GM12878 (cell line): ENCODE measurements at regions not wholly inside any gene's neighbourhood (a gene's known extent, or its start where the extent isn't known, plus 50 kb on each side); places are given as distances from the start of the nearest gene placed in this dataset.

Experiments used
- ATAC-seq: fragments of 200-7000 bp; cut with Tn5 transposase; 3 replicates; pipeline ENCODE4 v1.9.1; 2020; ENCODE audit warnings: mild to moderate bottlenecking, moderate library complexity
- BruUV-seq: library from RNA; stranded (reverse); fragments of 400-500 nt; replicated peaks from 2 replicates; lab custom pipeline; 2021; lab: Mats Ljungman, UMichigan
- CTCF ChIA-PET: fragments of 300-600 bp; sonication (Branson Sonifier 250); formaldehyde crosslinking; extraction: SDS; loops from one replicate; lab custom pipeline; 2021; ENCODE audit warnings: inconsistent platforms; lab: Yijun Ruan, JAX
- POLR2A ChIA-PET: fragments of 350-600 bp; formaldehyde crosslinking; extraction: SDS; loops from one replicate; lab custom pipeline; 2021; ENCODE audit warnings: inconsistent platforms; lab: Charles Lee
- RAD21 ChIA-PET: fragments of 300-600 bp; sonication (Branson Sonifier 250); formaldehyde crosslinking; loops from one replicate; lab custom pipeline; 2023; ENCODE audit warnings: antibody characterized with exemption; ENCODE audit not compliant: unreplicated experiment; lab: Charles Lee
- SMC1A ChIA-PET: fragments of 300-600 bp; sonication (Branson Sonifier 250); formaldehyde crosslinking; loops from one replicate; lab custom pipeline; 2023; ENCODE audit not compliant: unreplicated experiment, uncharacterized antibody; lab: Charles Lee
- DNase-seq: peaks from one replicate; pipeline ENCODE4 v3.0.0-alpha.2; 2011; ENCODE audit warnings: low read depth, low spot score
- FAIRE-seq: peaks from 3 replicates; lab custom pipeline; 2011; peaks lifted over from hg19 to GRCh38; lab: Jason Lieb, UNC
- H2AFZ ChIP-seq: 2 replicates; pipeline ENCODE4 v1.6.0; 2011; ENCODE audit warnings: low read depth, low read length, control low read depth; ENCODE audit not compliant: control insufficient read depth
- H3K27ac ChIP-seq: 2 replicates; pipeline ENCODE4 v1.5.1; 2011; ENCODE audit warnings: control low read depth; ENCODE audit not compliant: control insufficient read depth, insufficient read depth
- H3K27me3 ChIP-seq, 2 experiments: replicated peaks in 1 of 2; 2 replicates each; pipeline versions ENCODE4 v1.6.0 to v1.6.1; 2011; ENCODE audit warnings: low read length in 1 of 2; ENCODE audit not compliant: control insufficient read depth in 2 of 2, insufficient read depth in 2 of 2
- H3K36me3 ChIP-seq, 2 experiments: 2 replicates each; pipeline ENCODE4 v1.5.1; 2011; ENCODE audit warnings: low read length in 1 of 2; ENCODE audit not compliant: control insufficient read depth in 2 of 2, insufficient read depth in 2 of 2
- H3K4me1 ChIP-seq: 2 replicates; pipeline ENCODE4 v1.6.1; 2011; ENCODE audit warnings: mild to moderate bottlenecking, low read length, moderate library complexity, mixed read lengths; ENCODE audit not compliant: control insufficient read depth, insufficient read depth
- H3K4me2 ChIP-seq: 2 replicates; pipeline ENCODE4 v1.6.0; 2011; ENCODE audit warnings: control low read depth; ENCODE audit not compliant: control insufficient read depth, insufficient read depth
- H3K4me3 ChIP-seq: fragments of 200-600 bp; sonication (generic); 2 replicates; pipeline ENCODE4 v1.5.1; 2016
- H3K79me2 ChIP-seq: 2 replicates; pipeline ENCODE4 v1.6.0; 2011; ENCODE audit warnings: low read length; ENCODE audit not compliant: control insufficient read depth, insufficient read depth
- H3K9ac ChIP-seq: 2 replicates; pipeline ENCODE4 v1.8.0; 2011; ENCODE audit warnings: low read length, control low read depth, mixed read lengths; ENCODE audit not compliant: control insufficient read depth, insufficient read depth
- H3K9me3 ChIP-seq: replicated peaks from 3 replicates; pipeline ENCODE4 v1.5.1; 2011; ENCODE audit warnings: mild to moderate bottlenecking, low read length; ENCODE audit not compliant: control insufficient read depth, insufficient read depth
- H4K20me1 ChIP-seq: 2 replicates; pipeline ENCODE4 v1.6.0; 2011; ENCODE audit not compliant: control insufficient read depth, insufficient read depth
- BCL11A ChIP-seq: IDR thresholded peaks from 2 replicates; pipeline ENCODE4 v1.6.1; 2011; ENCODE audit warnings: low read depth, low read length
- CREB1 ChIP-seq: IDR thresholded peaks from 2 replicates; pipeline ENCODE4 v1.6.1; 2012; ENCODE audit warnings: low read depth, mild to moderate bottlenecking, inconsistent platforms
- IKZF1 ChIP-seq: fragments of 450-650 bp; conservative IDR thresholded peaks from 2 replicates; pipeline ENCODE4 v1.6.1; 2017; ENCODE audit warnings: antibody characterized with exemption, mild to moderate bottlenecking
- IKZF2 ChIP-seq, 2 experiments: fragments of 450-650 bp; IDR thresholded peaks; 2 replicates each; pipeline ENCODE4 v1.6.1; 2017; ENCODE audit warnings: mild to moderate bottlenecking in 2 of 2, moderate library complexity in 2 of 2
- KLF5 ChIP-seq: fragments of 450-650 bp; IDR thresholded peaks from 2 replicates; pipeline ENCODE4 v1.6.1; 2014; ENCODE audit warnings: mild to moderate bottlenecking; ENCODE audit not compliant: partially characterized antibody
- MYC ChIP-seq: IDR thresholded peaks from 2 replicates; pipeline ENCODE4 v1.6.1; 2011; ENCODE audit warnings: mild to moderate bottlenecking, low read length, moderate library complexity, inconsistent platforms; ENCODE audit not compliant: insufficient read depth, insufficient replicate concordance, insufficient read length, severe bottlenecking
- NFYB ChIP-seq: IDR thresholded peaks from 2 replicates; pipeline ENCODE4 v1.6.1; 2011; ENCODE audit warnings: low read depth, mild to moderate bottlenecking, low read length, improper control_type of control experiment, moderate library complexity; ENCODE audit not compliant: insufficient read depth
- SMAD1 ChIP-seq: fragments of 450-650 bp; IDR thresholded peaks from 2 replicates; pipeline ENCODE4 v1.6.1; 2018; ENCODE audit warnings: mild to moderate bottlenecking, low read depth; ENCODE audit not compliant: partially characterized antibody
- STAT1 ChIP-seq: fragments of 450-650 bp; conservative IDR thresholded peaks from 2 replicates; pipeline ENCODE4 v1.6.1; 2014; ENCODE audit warnings: antibody characterized with exemption, mild to moderate bottlenecking
- ZNF622 ChIP-seq: fragments of 450-650 bp; IDR thresholded peaks from 2 replicates; pipeline ENCODE4 v1.6.1; 2017; ENCODE audit warnings: mild to moderate bottlenecking, inconsistent platforms
- ZSCAN29 ChIP-seq: fragments of 450-650 bp; IDR thresholded peaks from 2 replicates; pipeline ENCODE4 v1.6.1; 2017; ENCODE audit warnings: mild to moderate bottlenecking, moderate library complexity
- WGBS: methylation state at CpG from one replicate; pipeline ENCODE4 v1.1.6; 2016; ENCODE audit warnings: low lambda C conversion rate; ENCODE audit not compliant: insufficient replicate concordance, insufficient coverage; ENCODE audit errors: missing lambda C conversion rate; 5-methylcytosine and 5-hydroxymethylcytosine counted together
- in situ Hi-C: fragments of 300-500 bp; cut with MboI; formaldehyde crosslinking; loops from 9 replicates; pipeline ENCODE4 v1.14.3; 2018; ENCODE audit warnings: mixed read lengths
- intact Hi-C: fragments of 100-400 bp; cut with micrococcal nuclease; formaldehyde crosslinking; loops from one replicate; pipeline ENCODE4 v1.14.2; 2022; ENCODE audit not compliant: unreplicated experiment
- TF ChIP-seq, protein P1 (sequence below): IDR thresholded peaks from 2 replicates; pipeline ENCODE4 v1.6.1; 2012; ENCODE audit warnings: improper control_type of control experiment, low read depth, low read length; ENCODE audit not compliant: insufficient replicate concordance
- TF ChIP-seq, protein P2 (sequence below): IDR thresholded peaks from 2 replicates; pipeline ENCODE4 v1.6.1; 2011; ENCODE audit warnings: low read depth, low read length, improper control_type of control experiment, borderline replicate concordance
- TF ChIP-seq, protein P3 (sequence below): fragments of 450-650 bp; IDR thresholded peaks from 2 replicates; pipeline ENCODE4 v1.6.1; 2014; ENCODE audit warnings: mild to moderate bottlenecking

DNA sequence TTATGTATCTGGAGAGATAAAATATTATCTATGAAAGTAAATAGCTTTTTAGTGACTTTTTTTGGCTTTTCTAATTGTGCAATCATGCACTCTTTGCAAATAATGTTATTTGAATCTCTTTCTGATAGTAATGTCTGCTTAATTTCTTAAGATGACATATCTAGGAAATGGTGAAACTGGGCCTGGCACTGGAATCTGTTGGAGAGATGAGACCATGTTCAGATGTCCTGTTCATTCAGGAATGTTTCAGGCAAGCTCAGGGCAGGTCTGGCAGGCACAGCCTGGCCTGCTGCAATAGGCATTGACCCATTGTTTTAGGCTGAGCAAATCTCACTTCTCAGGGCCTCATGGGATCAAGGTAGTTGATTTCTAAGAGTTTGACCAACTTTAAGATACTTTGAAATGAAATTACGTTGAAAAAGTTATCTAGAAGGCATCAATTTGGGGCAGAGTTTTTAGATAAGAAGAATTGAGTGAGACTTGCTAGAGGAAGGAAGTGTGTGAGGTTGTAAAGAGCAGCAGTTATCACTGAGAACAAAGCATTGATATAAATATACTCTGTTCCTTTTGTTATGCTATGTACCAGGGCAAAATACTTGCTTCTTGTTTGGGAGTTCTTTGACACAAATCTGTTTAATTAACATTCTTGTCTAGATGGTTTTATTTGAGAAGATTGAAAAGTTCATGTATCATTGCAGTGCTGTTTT, 133.0 kb upstream of the LEF1 start (continued):
- TF ChIP-seq, protein P1, sequence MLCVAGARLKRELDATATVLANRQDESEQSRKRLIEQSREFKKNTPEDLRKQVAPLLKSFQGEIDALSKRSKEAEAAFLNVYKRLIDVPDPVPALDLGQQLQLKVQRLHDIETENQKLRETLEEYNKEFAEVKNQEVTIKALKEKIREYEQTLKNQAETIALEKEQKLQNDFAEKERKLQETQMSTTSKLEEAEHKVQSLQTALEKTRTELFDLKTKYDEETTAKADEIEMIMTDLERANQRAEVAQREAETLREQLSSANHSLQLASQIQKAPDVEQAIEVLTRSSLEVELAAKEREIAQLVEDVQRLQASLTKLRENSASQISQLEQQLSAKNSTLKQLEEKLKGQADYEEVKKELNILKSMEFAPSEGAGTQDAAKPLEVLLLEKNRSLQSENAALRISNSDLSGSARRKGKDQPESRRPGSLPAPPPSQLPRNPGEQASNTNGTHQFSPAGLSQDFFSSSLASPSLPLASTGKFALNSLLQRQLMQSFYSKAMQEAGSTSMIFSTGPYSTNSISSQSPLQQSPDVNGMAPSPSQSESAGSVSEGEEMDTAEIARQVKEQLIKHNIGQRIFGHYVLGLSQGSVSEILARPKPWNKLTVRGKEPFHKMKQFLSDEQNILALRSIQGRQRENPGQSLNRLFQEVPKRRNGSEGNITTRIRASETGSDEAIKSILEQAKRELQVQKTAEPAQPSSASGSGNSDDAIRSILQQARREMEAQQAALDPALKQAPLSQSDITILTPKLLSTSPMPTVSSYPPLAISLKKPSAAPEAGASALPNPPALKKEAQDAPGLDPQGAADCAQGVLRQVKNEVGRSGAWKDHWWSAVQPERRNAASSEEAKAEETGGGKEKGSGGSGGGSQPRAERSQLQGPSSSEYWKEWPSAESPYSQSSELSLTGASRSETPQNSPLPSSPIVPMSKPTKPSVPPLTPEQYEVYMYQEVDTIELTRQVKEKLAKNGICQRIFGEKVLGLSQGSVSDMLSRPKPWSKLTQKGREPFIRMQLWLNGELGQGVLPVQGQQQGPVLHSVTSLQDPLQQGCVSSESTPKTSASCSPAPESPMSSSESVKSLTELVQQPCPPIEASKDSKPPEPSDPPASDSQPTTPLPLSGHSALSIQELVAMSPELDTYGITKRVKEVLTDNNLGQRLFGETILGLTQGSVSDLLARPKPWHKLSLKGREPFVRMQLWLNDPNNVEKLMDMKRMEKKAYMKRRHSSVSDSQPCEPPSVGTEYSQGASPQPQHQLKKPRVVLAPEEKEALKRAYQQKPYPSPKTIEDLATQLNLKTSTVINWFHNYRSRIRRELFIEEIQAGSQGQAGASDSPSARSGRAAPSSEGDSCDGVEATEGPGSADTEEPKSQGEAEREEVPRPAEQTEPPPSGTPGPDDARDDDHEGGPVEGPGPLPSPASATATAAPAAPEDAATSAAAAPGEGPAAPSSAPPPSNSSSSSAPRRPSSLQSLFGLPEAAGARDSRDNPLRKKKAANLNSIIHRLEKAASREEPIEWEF: no peak
- no peak for TF ChIP-seq NFYB
- TF ChIP-seq, protein P2, sequence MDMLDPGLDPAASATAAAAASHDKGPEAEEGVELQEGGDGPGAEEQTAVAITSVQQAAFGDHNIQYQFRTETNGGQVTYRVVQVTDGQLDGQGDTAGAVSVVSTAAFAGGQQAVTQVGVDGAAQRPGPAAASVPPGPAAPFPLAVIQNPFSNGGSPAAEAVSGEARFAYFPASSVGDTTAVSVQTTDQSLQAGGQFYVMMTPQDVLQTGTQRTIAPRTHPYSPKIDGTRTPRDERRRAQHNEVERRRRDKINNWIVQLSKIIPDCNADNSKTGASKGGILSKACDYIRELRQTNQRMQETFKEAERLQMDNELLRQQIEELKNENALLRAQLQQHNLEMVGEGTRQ: no peak
- TF ChIP-seq KLF5: no peak

DNA sequence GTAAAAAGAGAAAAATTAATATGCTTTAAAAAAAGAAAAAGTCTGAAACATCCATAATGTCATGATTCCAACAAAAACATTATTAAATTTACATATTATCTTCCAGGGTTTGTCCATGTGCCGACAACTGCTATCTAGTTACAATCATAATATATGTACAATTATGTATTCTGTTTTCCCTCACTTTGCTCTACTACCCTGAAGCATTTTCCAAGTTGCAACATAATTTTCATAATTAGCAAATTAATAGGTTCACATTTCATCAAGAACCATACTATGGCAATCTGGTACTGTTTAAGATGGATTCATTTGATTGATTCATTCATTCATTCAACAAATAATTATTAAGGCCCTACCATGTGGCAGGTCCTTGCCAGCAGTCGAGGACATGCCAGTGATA, 128.9 kb upstream of the LEF1 start:
- BruUV-seq: no TSS peak
- WGBS: 10% methylated on average over 2 of the region's 2 CpGs
- CTCF ChIA-PET: interaction anchor here (0.8 kb wide), 1 partner anchor 275 kb away, joined by 4 read pairs; no protein-coding TSS in a partner anchor

More for the DNA sequence above, 128.9 kb upstream of the LEF1 start:
- no peak overlapping the region for H3K27ac ChIP-seq
- no peak overlapping the region for H3K9ac ChIP-seq
- H3K36me3 ChIP-seq: no peaks in the 10 kb centered on the region
- RAD21 ChIA-PET: no interaction called here
- no peaks in the 10 kb centered on the region for H4K20me1 ChIP-seq
- H3K4me2 ChIP-seq: no peak overlapping the region
- in situ Hi-C loops: no loop called here
- H2AFZ ChIP-seq: no peak overlapping the region
- TF ChIP-seq MYC (no peak), ZNF622 (no peak), STAT1 (no peak), CREB1 (no peak), SMAD1 (no peak), IKZF1 (no peak), BCL11A (no peak), IKZF2 (IDR thresholded peaks at IDR 0.05) (no peak), ZSCAN29 (no peak)
- TF ChIP-seq, protein P3, sequence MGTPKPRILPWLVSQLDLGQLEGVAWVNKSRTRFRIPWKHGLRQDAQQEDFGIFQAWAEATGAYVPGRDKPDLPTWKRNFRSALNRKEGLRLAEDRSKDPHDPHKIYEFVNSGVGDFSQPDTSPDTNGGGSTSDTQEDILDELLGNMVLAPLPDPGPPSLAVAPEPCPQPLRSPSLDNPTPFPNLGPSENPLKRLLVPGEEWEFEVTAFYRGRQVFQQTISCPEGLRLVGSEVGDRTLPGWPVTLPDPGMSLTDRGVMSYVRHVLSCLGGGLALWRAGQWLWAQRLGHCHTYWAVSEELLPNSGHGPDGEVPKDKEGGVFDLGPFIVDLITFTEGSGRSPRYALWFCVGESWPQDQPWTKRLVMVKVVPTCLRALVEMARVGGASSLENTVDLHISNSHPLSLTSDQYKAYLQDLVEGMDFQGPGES: no peak
- TF ChIP-seq, all 136 proteins: peak for 0
- no peaks in the 10 kb centered on the region for H3K9me3 ChIP-seq
- ChIA-PET SMC1A (no interaction called here), POLR2A (no interaction called here)
- ATAC-seq (no peak), FAIRE-seq (no peak), DNase-seq (no peak)
- intact Hi-C loops: no loop called here
- no peaks in the 10 kb centered on the region for H3K79me2 ChIP-seq
- no peaks in the 10 kb centered on the region for H3K4me1 ChIP-seq
- no peaks in the 10 kb centered on the region for H3K27me3 ChIP-seq
- H3K4me3 ChIP-seq: no peak overlapping the region
